ENCODE measurements at regions not wholly inside any gene's neighbourhood (a gene's known extent, or its start where the extent isn't known, plus 50 kb on each side); places are given as distances from the start of the nearest gene placed in this dataset.

GRCh38 chr13:69391756-69392155 is 715.9 kb upstream of the ATXN8OS start:
- Histone ChIP-seq H3K4me2 (ENCODE audit: low read length) (no peak overlapping the region), H3K27me3 (ENCODE audit: insufficient read depth, low read length) (no peaks in the 10 kb centered on the region), H2AFZ (ENCODE audit: low read depth, low read length) (no peak overlapping the region), H3K9me3 (ENCODE audit: insufficient read depth, low read depth, low read length) (no peaks in the 10 kb centered on the region), H3K79me2 (ENCODE audit: insufficient read depth, low read length) (no peaks in the 10 kb centered on the region), H4K20me1 (ENCODE audit: insufficient read depth, low read length) (no peaks in the 10 kb centered on the region), H3K36me3 (ENCODE audit: insufficient read depth, low read length) (no peaks in the 10 kb centered on the region), H3K27ac (ENCODE audit: low read depth, low read length) (no peak overlapping the region), H3K9ac (ENCODE audit: low read length) (no peak overlapping the region), H3K4me3 (ENCODE audit: insufficient read depth, low read depth, low read length) (no peak overlapping the region), H3K4me1 (ENCODE audit: insufficient read depth, low read length) (no peaks in the 10 kb centered on the region)
- no peak overlapping the region for H3K4me3 Mint-ChIP-seq (ENCODE audit: unreplicated experiment)
- DNase-seq (ENCODE audit: low read depth) (no peak), FAIRE-seq (no peak)
- H3K27me3 Mint-ChIP-seq (ENCODE audit: low read depth, unreplicated experiment): no peaks in the 10 kb centered on the region
- TF ChIP-seq, protein P1, sequence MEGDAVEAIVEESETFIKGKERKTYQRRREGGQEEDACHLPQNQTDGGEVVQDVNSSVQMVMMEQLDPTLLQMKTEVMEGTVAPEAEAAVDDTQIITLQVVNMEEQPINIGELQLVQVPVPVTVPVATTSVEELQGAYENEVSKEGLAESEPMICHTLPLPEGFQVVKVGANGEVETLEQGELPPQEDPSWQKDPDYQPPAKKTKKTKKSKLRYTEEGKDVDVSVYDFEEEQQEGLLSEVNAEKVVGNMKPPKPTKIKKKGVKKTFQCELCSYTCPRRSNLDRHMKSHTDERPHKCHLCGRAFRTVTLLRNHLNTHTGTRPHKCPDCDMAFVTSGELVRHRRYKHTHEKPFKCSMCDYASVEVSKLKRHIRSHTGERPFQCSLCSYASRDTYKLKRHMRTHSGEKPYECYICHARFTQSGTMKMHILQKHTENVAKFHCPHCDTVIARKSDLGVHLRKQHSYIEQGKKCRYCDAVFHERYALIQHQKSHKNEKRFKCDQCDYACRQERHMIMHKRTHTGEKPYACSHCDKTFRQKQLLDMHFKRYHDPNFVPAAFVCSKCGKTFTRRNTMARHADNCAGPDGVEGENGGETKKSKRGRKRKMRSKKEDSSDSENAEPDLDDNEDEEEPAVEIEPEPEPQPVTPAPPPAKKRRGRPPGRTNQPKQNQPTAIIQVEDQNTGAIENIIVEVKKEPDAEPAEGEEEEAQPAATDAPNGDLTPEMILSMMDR (IDR thresholded peaks at IDR 0.05; ENCODE audit: insufficient read depth, low read depth, low read length): no peak
- no peak for TF ChIP-seq EZH2 (IDR thresholded peaks at IDR 0.05; ENCODE audit: insufficient read depth, low read length)
- no peaks in the 10 kb centered on the region for H3K4me1 Mint-ChIP-seq (ENCODE audit: low read depth, unreplicated experiment)
- H3K27ac Mint-ChIP-seq (ENCODE audit: unreplicated experiment): no peak overlapping the region
- H3K9me3 Mint-ChIP-seq (ENCODE audit: unreplicated experiment): peaks cover 1% of the 10 kb centered on the region
- H3K36me3 Mint-ChIP-seq (ENCODE audit: low read depth, unreplicated experiment): no peaks in the 10 kb centered on the region

- no peaks in the 10 kb centered on the region for H3K4me1 ChIP-seq (ENCODE audit: insufficient read depth, low read length)
- DNase-seq (ENCODE audit: low read depth) (no peak), FAIRE-seq (no peak)
- H3K4me1 Mint-ChIP-seq (ENCODE audit: low read depth, unreplicated experiment): no peaks in the 10 kb centered on the region
- H3K9me3 ChIP-seq (ENCODE audit: insufficient read depth, low read depth, low read length): no peaks in the 10 kb centered on the region
- no peak overlapping the region for H3K27ac Mint-ChIP-seq (ENCODE audit: unreplicated experiment)
- H3K27me3 Mint-ChIP-seq (ENCODE audit: low read depth, unreplicated experiment): no peaks in the 10 kb centered on the region
- H2AFZ ChIP-seq (ENCODE audit: low read depth, low read length): no peak overlapping the region
- H3K79me2 ChIP-seq (ENCODE audit: insufficient read depth, low read length): no peaks in the 10 kb centered on the region
- no peaks in the 10 kb centered on the region for H3K36me3 ChIP-seq (ENCODE audit: insufficient read depth, low read length)
- H3K9me3 Mint-ChIP-seq (ENCODE audit: unreplicated experiment): no peaks in the 10 kb centered on the region
- H3K4me3 ChIP-seq (ENCODE audit: insufficient read depth, low read depth, low read length): no peak overlapping the region
- H3K27ac ChIP-seq (ENCODE audit: low read depth, low read length): no peak overlapping the region
- H3K27me3 ChIP-seq (ENCODE audit: insufficient read depth, low read length): no peaks in the 10 kb centered on the region
- no peak overlapping the region for H3K9ac ChIP-seq (ENCODE audit: low read length)
- no peaks in the 10 kb centered on the region for H3K36me3 Mint-ChIP-seq (ENCODE audit: low read depth, unreplicated experiment)
- TF ChIP-seq EZH2 (IDR thresholded peaks at IDR 0.05; ENCODE audit: insufficient read depth, low read length): no peak
- TF ChIP-seq, protein P1 (IDR thresholded peaks at IDR 0.05; ENCODE audit: insufficient read depth, low read depth, low read length): no peak
- no peaks in the 10 kb centered on the region for H4K20me1 ChIP-seq (ENCODE audit: insufficient read depth, low read length)
- H3K4me2 ChIP-seq (ENCODE audit: low read length): no peak overlapping the region
- H3K4me3 Mint-ChIP-seq (ENCODE audit: unreplicated experiment): no peak overlapping the region
These were observed 717.7 kb upstream of the ATXN8OS start for GRCh38 chr13:69389899-69390298.

GRCh38 chr13:69373747-69374425 is 733.7 kb upstream of the ATXN8OS start:
- no peak for TF ChIP-seq EZH2 (IDR thresholded peaks at IDR 0.05; ENCODE audit: insufficient read depth, low read length)
- Mint-ChIP-seq H3K9me3 (ENCODE audit: unreplicated experiment) (peaks cover 4% of the 10 kb centered on the region), H3K4me3 (ENCODE audit: unreplicated experiment) (no peak overlapping the region), H3K4me1 (ENCODE audit: low read depth, unreplicated experiment) (no peaks in the 10 kb centered on the region), H3K27me3 (ENCODE audit: low read depth, unreplicated experiment) (no peaks in the 10 kb centered on the region), H3K36me3 (ENCODE audit: low read depth, unreplicated experiment) (no peaks in the 10 kb centered on the region), H3K27ac (ENCODE audit: unreplicated experiment) (no peak overlapping the region)
- Histone ChIP-seq H3K4me1 (ENCODE audit: insufficient read depth, low read length) (no peaks in the 10 kb centered on the region), H2AFZ (ENCODE audit: low read depth, low read length) (no peak overlapping the region), H3K4me2 (ENCODE audit: low read length) (no peak overlapping the region), H3K36me3 (ENCODE audit: insufficient read depth, low read length) (no peaks in the 10 kb centered on the region), H4K20me1 (ENCODE audit: insufficient read depth, low read length) (no peaks in the 10 kb centered on the region), H3K9me3 (ENCODE audit: insufficient read depth, low read depth, low read length) (no peaks in the 10 kb centered on the region), H3K9ac (ENCODE audit: low read length) (no peak overlapping the region), H3K4me3 (ENCODE audit: insufficient read depth, low read depth, low read length) (no peak overlapping the region), H3K79me2 (ENCODE audit: insufficient read depth, low read length) (no peaks in the 10 kb centered on the region), H3K27ac (ENCODE audit: low read depth, low read length) (no peak overlapping the region), H3K27me3 (ENCODE audit: insufficient read depth, low read length) (no peaks in the 10 kb centered on the region)
- FAIRE-seq: no peak
- DNase-seq (ENCODE audit: low read depth): no peak
